Fibroblast of the aortic adventitia (primary cell): ENCODE measurements at regions not wholly inside any gene's neighbourhood (a gene's known extent, or its start where the extent isn't known, plus 50 kb on each side); places are given as distances from the start of the nearest gene placed in this dataset.

ENCODE experiments used
- DNase-seq: peaks from one replicate; pipeline ENCODE4 v3.0.0-alpha.2; 2010; ENCODE audit warnings: low read depth
- H3K4me3 ChIP-seq: 2 replicates; pipeline ENCODE4 v1.5.1; 2011; ENCODE audit warnings: low read depth, mild to moderate bottlenecking, control low read depth, low read length, moderate library complexity
- CTCF ChIP-seq: IDR thresholded peaks from 2 replicates; pipeline ENCODE4 v1.5.1; 2011; ENCODE audit warnings: mild to moderate bottlenecking, low read length, control low read depth, inconsistent platforms; ENCODE audit not compliant: insufficient read depth

GRCh38 chr2:71927757-71928715 is 219.6 kb downstream of the CYP26B1 start:
- no peak overlapping the region for H3K4me3 ChIP-seq
- no peak for TF ChIP-seq CTCF
- no peak for DNase-seq

GRCh38 chr2:71926876-71927756 is 220.5 kb downstream of the CYP26B1 start:
- no peak for DNase-seq
- H3K4me3 ChIP-seq, result no peak overlapping the region
- TF ChIP-seq CTCF, result no peak

- no peak for DNase-seq
- TF ChIP-seq CTCF, result no peak
- H3K4me3 ChIP-seq, result no peak overlapping the region
Measured at GRCh38 chr2:71926089-71926447, 221.6 kb downstream of the CYP26B1 start.

- H3K4me3 ChIP-seq, result no peak overlapping the region
- TF ChIP-seq CTCF, result no peak
- no peak for DNase-seq
Measured at GRCh38 chr2:71925268-71926088, 222.2 kb downstream of the CYP26B1 start.

GRCh38 chr2:71923887-71924533 is 223.7 kb downstream of the CYP26B1 start:
- DNase-seq, result peak; percentile 74
- peak; percentile 67 for TF ChIP-seq CTCF
- no peak overlapping the region for H3K4me3 ChIP-seq

GRCh38 chr2:71923143-71923525 is 224.5 kb downstream of the CYP26B1 start:
- peak; percentile 82 for DNase-seq
- H3K4me3 ChIP-seq, result no peak overlapping the region
- TF ChIP-seq CTCF, result no peak
